HEK293 (cell line): ENCODE measurements at regions not wholly inside any gene's neighbourhood (a gene's known extent, or its start where the extent isn't known, plus 50 kb on each side); places are given as distances from the start of the nearest gene placed in this dataset.

Experiments used
- HOXC10 ChIP-seq: sonication (generic); formaldehyde crosslinking; IDR thresholded peaks from 2 replicates; pipeline ENCODE4 v1.8.1; 2023; ENCODE audit warnings: mild to moderate bottlenecking, missing genetic modification reagents
- KLF10 ChIP-seq: fragments of 450-650 bp; IDR thresholded peaks from 2 replicates; pipeline ENCODE4 v1.5.1; 2018; ENCODE audit warnings: missing biosample characterization, mild to moderate bottlenecking, missing genetic modification characterization
- YY1 ChIP-seq: fragments of 450-650 bp; formaldehyde crosslinking; IDR thresholded peaks from 2 replicates; pipeline ENCODE4 v1.5.1; 2018; ENCODE audit warnings: missing biosample characterization, missing genetic modification characterization
- ZNF121 ChIP-seq: fragments of 450-650 bp; formaldehyde crosslinking; IDR thresholded peaks from 2 replicates; pipeline ENCODE4 v1.5.1; 2016; ENCODE audit warnings: missing biosample characterization, missing genetic modification characterization
- ZNF184 ChIP-seq: fragments of 450-650 bp; IDR thresholded peaks from 2 replicates; pipeline ENCODE4 v1.5.1; 2018; ENCODE audit warnings: missing biosample characterization, mild to moderate bottlenecking, missing genetic modification characterization
- ZNF423 ChIP-seq: fragments of 450-650 bp; formaldehyde crosslinking; IDR thresholded peaks from 2 replicates; pipeline ENCODE4 v1.5.1; 2016; ENCODE audit warnings: missing biosample characterization, missing genetic modification characterization
- TF ChIP-seq, protein P1 (sequence below): fragments of 450-650 bp; formaldehyde crosslinking; IDR thresholded peaks from 2 replicates; pipeline ENCODE4 v1.5.1; 2016; ENCODE audit warnings: missing biosample characterization, missing genetic modification characterization
- TF ChIP-seq, protein P2 (sequence below): fragments of 450-650 bp; formaldehyde crosslinking; IDR thresholded peaks from 2 replicates; pipeline ENCODE4 v1.5.1; 2016; ENCODE audit warnings: missing biosample characterization, missing genetic modification characterization, borderline replicate concordance
- TF ChIP-seq, protein P3 (sequence below): fragments of 450-650 bp; formaldehyde crosslinking; IDR thresholded peaks from 2 replicates; pipeline ENCODE4 v1.5.1; 2016; ENCODE audit warnings: missing biosample characterization, missing genetic modification characterization

DNA sequence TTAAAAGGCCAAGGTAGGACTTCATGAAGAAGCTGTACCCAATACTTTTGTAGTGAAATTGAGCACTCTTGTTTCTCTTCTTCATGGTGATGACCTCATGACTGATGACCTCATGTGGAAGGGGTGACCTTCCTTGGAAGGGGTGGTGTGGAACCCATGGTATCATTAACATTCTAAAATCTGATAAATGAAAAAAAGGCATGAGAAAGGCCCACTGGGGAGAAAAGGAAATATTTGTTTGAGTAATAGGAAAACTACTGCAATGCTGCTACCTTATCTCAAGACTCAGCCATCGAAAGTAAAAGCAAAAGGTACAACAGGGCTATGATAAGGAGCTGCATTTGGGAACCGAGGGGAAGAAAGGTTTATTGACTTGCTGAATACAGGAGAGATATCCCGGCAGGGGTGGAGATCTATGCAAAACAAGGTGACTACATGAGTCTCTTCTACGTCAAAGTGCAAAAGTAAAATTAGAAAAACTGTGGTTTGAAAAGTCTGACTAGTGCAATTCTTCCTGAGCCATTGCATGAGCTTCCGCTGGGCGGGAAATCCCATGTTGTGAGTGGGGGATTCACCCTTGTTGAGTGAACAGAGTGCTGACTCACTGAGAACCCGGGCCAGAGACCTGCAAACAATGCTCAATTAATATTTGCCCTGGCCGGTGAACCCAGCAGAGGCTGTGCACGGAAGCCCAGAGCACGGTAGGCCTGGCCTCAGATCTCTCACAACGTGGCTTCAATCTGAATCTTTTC, 138.9 kb upstream of the RFC3 start:
- TF ChIP-seq, protein P1, sequence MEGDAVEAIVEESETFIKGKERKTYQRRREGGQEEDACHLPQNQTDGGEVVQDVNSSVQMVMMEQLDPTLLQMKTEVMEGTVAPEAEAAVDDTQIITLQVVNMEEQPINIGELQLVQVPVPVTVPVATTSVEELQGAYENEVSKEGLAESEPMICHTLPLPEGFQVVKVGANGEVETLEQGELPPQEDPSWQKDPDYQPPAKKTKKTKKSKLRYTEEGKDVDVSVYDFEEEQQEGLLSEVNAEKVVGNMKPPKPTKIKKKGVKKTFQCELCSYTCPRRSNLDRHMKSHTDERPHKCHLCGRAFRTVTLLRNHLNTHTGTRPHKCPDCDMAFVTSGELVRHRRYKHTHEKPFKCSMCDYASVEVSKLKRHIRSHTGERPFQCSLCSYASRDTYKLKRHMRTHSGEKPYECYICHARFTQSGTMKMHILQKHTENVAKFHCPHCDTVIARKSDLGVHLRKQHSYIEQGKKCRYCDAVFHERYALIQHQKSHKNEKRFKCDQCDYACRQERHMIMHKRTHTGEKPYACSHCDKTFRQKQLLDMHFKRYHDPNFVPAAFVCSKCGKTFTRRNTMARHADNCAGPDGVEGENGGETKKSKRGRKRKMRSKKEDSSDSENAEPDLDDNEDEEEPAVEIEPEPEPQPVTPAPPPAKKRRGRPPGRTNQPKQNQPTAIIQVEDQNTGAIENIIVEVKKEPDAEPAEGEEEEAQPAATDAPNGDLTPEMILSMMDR (tag by site-specific recombination) = no peak
- no peak for TF ChIP-seq ZNF184 (tag by site-specific recombination)
- TF ChIP-seq HOXC10 (CRISPR knock-in tag) = no peak
- TF ChIP-seq, protein P2, sequence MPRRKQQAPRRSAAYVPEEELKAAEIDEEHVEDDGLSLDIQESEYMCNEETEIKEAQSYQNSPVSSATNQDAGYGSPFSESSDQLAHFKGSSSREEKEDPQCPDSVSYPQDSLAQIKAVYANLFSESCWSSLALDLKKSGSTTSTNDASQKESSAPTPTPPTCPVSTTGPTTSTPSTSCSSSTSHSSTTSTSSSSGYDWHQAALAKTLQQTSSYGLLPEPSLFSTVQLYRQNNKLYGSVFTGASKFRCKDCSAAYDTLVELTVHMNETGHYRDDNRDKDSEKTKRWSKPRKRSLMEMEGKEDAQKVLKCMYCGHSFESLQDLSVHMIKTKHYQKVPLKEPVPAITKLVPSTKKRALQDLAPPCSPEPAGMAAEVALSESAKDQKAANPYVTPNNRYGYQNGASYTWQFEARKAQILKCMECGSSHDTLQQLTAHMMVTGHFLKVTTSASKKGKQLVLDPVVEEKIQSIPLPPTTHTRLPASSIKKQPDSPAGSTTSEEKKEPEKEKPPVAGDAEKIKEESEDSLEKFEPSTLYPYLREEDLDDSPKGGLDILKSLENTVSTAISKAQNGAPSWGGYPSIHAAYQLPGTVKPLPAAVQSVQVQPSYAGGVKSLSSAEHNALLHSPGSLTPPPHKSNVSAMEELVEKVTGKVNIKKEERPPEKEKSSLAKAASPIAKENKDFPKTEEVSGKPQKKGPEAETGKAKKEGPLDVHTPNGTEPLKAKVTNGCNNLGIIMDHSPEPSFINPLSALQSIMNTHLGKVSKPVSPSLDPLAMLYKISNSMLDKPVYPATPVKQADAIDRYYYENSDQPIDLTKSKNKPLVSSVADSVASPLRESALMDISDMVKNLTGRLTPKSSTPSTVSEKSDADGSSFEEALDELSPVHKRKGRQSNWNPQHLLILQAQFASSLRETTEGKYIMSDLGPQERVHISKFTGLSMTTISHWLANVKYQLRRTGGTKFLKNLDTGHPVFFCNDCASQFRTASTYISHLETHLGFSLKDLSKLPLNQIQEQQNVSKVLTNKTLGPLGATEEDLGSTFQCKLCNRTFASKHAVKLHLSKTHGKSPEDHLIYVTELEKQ (tag by site-specific recombination) = no peak
- TF ChIP-seq ZNF423 (tag by site-specific recombination) = no peak
- no peak for TF ChIP-seq KLF10
- no peak for TF ChIP-seq ZNF121 (tag by site-specific recombination)
- TF ChIP-seq, protein P3, sequence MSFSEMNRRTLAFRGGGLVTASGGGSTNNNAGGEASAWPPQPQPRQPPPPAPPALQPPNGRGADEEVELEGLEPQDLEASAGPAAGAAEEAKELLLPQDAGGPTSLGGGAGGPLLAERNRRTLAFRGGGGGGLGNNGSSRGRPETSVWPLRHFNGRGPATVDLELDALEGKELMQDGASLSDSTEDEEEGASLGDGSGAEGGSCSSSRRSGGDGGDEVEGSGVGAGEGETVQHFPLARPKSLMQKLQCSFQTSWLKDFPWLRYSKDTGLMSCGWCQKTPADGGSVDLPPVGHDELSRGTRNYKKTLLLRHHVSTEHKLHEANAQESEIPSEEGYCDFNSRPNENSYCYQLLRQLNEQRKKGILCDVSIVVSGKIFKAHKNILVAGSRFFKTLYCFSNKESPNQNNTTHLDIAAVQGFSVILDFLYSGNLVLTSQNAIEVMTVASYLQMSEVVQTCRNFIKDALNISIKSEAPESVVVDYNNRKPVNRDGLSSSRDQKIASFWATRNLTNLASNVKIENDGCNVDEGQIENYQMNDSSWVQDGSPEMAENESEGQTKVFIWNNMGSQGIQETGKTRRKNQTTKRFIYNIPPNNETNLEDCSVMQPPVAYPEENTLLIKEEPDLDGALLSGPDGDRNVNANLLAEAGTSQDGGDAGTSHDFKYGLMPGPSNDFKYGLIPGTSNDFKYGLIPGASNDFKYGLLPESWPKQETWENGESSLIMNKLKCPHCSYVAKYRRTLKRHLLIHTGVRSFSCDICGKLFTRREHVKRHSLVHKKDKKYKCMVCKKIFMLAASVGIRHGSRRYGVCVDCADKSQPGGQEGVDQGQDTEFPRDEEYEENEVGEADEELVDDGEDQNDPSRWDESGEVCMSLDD (tag by site-specific recombination) = no peak
- no peak for TF ChIP-seq YY1 (tag by site-specific recombination)
